ENCODE measurements at regions not wholly inside any gene's neighbourhood (a gene's known extent, or its start where the extent isn't known, plus 50 kb on each side); places are given as distances from the start of the nearest gene placed in this dataset.
"Not testable (repeated sequence)": the region's sequence is repeated elsewhere in the genome, so short reads cannot be mapped to it uniquely, and the experiment has no call there.

- H3K4me3 ChIP-seq (ENCODE audit: low read depth, low read length); H3K4me1 ChIP-seq (ENCODE audit: insufficient read depth); DNase-seq (ENCODE audit: extremely low spot score); H3K27ac ChIP-seq (ENCODE audit: low read depth); H3K36me3 ChIP-seq (ENCODE audit: insufficient read depth): not testable (repeated sequence)
Measured at GRCh38 chr4:118531947-118532346, 153.2 kb upstream of the METTL14 start.

DNA sequence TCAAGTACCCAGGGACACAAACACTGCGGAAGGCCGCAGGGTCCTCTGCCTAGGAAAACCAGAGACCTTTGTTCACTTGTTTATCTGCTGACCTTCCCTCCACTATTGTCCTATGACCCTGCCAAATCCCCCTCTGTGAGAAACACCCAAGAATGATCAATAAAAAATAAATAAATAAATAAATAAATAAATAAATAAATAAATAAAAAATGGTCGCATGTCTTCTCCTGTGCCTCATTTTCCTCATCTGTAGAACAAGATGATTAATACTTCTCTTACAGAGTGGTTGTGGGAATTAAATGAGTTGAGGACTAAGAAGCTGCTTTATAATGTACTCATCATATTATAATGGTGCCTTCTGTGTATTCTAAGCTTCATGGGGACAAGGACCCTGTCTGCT is 149.4 kb upstream of the METTL14 start:
- H3K4me3 ChIP-seq (ENCODE audit: low read depth, low read length); H3K36me3 ChIP-seq (ENCODE audit: insufficient read depth); H3K27ac ChIP-seq (ENCODE audit: low read depth); H3K4me1 ChIP-seq (ENCODE audit: insufficient read depth); DNase-seq (ENCODE audit: extremely low spot score): not testable (repeated sequence)
- WGBS = 91% methylated on average over 3 of the region's 3 CpGs

DNA sequence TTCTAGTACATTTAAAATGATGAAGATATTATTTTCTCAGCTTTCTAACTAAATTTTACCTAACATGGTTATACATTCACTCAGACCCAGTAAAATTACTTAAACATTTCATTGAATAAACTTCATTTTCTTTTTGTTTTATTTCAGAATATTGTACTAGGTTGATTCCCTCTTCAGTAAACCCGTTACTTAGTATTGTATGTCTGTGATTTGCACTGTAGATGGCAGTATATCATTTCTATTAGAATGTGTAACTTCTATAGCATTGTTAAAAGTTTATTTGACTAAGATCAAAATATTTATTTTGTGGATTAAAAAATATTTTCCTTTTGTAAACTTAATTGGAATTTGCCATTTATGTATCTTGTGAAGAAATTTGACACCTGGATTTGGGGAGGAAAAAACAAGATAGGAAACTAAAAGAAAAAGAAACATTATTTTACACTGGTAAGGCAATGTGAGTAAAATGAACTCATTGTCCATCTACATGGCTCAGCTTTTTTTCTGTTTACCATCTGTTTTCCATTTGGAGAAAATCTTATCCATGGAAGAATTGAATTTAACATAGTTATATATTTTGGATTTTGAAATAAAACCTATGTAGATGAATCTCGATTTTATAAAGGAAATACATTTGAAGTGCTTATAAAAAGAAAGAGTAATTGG is 145.6 kb upstream of the METTL14 start:
- not testable (repeated sequence) for DNase-seq (ENCODE audit: extremely low spot score); H3K27ac ChIP-seq (ENCODE audit: low read depth); H3K4me1 ChIP-seq (ENCODE audit: insufficient read depth); H3K36me3 ChIP-seq (ENCODE audit: insufficient read depth); H3K4me3 ChIP-seq (ENCODE audit: low read depth, low read length)
- WGBS = 37% methylated on average over 2 of the region's 2 CpGs

- not testable (repeated sequence) for DNase-seq (ENCODE audit: extremely low spot score); H3K36me3 ChIP-seq (ENCODE audit: insufficient read depth); H3K4me1 ChIP-seq (ENCODE audit: insufficient read depth); H3K27ac ChIP-seq (ENCODE audit: low read depth); H3K4me3 ChIP-seq (ENCODE audit: low read depth, low read length)
- WGBS = 78% methylated on average over 7 of the region's 7 CpGs
Measured at GRCh38 chr4:118556576-118556975, 128.6 kb upstream of the METTL14 start.

GRCh38 chr4:118557298-118557851 is 127.8 kb upstream of the METTL14 start:
- 46% methylated on average over 8 of the region's 8 CpGs for WGBS
- Histone ChIP-seq H3K4me3 (ENCODE audit: low read depth, low read length) (no peak overlapping the region), H3K36me3 (ENCODE audit: insufficient read depth) (no peaks in the 10 kb centered on the region), H3K4me1 (ENCODE audit: insufficient read depth) (no peaks in the 10 kb centered on the region), H3K27ac (ENCODE audit: low read depth) (no peak overlapping the region)
- DNase-seq (ENCODE audit: extremely low spot score) = no peak

GRCh38 chr4:118558188-118558587 is 127.0 kb upstream of the METTL14 start:
- H3K4me3 ChIP-seq (ENCODE audit: low read depth, low read length); H3K4me1 ChIP-seq (ENCODE audit: insufficient read depth); H3K36me3 ChIP-seq (ENCODE audit: insufficient read depth); H3K27ac ChIP-seq (ENCODE audit: low read depth); DNase-seq (ENCODE audit: extremely low spot score): not testable (repeated sequence)
- 65% methylated on average over 5 of the region's 7 CpGs for WGBS

GRCh38 chr4:118561559-118561958 is 123.6 kb upstream of the METTL14 start:
- DNase-seq (ENCODE audit: extremely low spot score) = not testable (repeated sequence)

GRCh38 chr4:118566003-118566513 is 119.1 kb upstream of the METTL14 start:
- DNase-seq (ENCODE audit: extremely low spot score); H3K4me3 ChIP-seq (ENCODE audit: low read depth, low read length); H3K36me3 ChIP-seq (ENCODE audit: insufficient read depth); H3K4me1 ChIP-seq (ENCODE audit: insufficient read depth); H3K27ac ChIP-seq (ENCODE audit: low read depth): not testable (repeated sequence)
- 21% methylated on average over 9 of the region's 9 CpGs for WGBS

More at GRCh38 chr4:118561559-118561958, 123.6 kb upstream of the METTL14 start:
- not testable (repeated sequence) for H3K4me1 ChIP-seq (ENCODE audit: insufficient read depth); H3K27ac ChIP-seq (ENCODE audit: low read depth); H3K36me3 ChIP-seq (ENCODE audit: insufficient read depth); H3K4me3 ChIP-seq (ENCODE audit: low read depth, low read length)

GRCh38 chr4:118572991-118573390 is 112.2 kb upstream of the METTL14 start:
- not testable (repeated sequence) for H3K4me1 ChIP-seq (ENCODE audit: insufficient read depth); H3K27ac ChIP-seq (ENCODE audit: low read depth); DNase-seq (ENCODE audit: extremely low spot score); H3K4me3 ChIP-seq (ENCODE audit: low read depth, low read length); H3K36me3 ChIP-seq (ENCODE audit: insufficient read depth)
- 90% methylated on average over 10 of the region's 10 CpGs for WGBS

GRCh38 chr4:118574251-118574913 is 110.8 kb upstream of the METTL14 start:
- WGBS = 47% methylated on average over 3 of the region's 3 CpGs
- not testable (repeated sequence) for DNase-seq (ENCODE audit: extremely low spot score); H3K27ac ChIP-seq (ENCODE audit: low read depth); H3K4me3 ChIP-seq (ENCODE audit: low read depth, low read length); H3K4me1 ChIP-seq (ENCODE audit: insufficient read depth); H3K36me3 ChIP-seq (ENCODE audit: insufficient read depth)

DNA sequence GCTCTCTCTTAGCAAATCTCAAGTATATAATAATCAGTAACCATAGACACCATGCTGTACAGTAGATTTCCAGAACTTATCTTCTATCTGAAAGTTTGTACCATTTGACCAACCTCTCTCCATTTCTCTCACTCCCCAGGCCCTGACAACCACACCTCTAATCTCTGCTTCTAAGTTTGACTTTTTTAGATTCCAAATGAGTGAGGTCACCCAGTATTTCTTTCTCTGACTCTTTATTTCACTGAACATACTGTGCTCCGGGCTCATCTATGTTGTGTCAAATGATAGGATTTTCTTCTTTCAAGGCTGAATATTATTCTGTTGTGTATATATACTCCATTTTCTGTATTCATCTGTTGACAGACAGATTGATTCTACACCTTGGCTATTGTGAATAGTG is 110.1 kb upstream of the METTL14 start:
- H3K36me3 ChIP-seq (ENCODE audit: insufficient read depth); H3K27ac ChIP-seq (ENCODE audit: low read depth); H3K4me1 ChIP-seq (ENCODE audit: insufficient read depth); H3K4me3 ChIP-seq (ENCODE audit: low read depth, low read length); DNase-seq (ENCODE audit: extremely low spot score): not testable (repeated sequence)
- 69% methylated on average over 1 of the region's 1 CpG for WGBS

DNA sequence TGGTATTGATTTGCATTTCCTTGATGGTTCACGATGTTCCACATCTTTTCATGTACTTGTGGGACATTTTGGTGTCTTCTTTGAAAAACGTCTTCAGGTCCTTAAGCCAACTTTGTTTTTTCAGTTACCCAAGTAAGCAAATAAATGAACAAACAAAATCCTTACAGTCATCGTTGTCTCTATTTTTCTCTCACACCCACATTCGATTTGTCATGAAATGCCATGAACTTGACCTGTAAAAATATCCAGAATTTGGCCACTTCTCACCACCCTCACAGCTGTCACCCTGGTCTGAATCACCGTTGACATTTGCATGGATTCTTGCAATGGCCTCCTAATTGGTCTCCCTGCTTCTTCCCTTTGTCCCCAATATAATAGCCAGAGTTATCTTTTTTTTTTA is 109.5 kb upstream of the METTL14 start:
- 76% methylated on average over 5 of the region's 5 CpGs for WGBS
- not testable (repeated sequence) for H3K4me3 ChIP-seq (ENCODE audit: low read depth, low read length); H3K27ac ChIP-seq (ENCODE audit: low read depth); H3K36me3 ChIP-seq (ENCODE audit: insufficient read depth); H3K4me1 ChIP-seq (ENCODE audit: insufficient read depth); DNase-seq (ENCODE audit: extremely low spot score)

- not testable (repeated sequence) for DNase-seq (ENCODE audit: extremely low spot score); H3K27ac ChIP-seq (ENCODE audit: low read depth)
- WGBS = 87% methylated on average over 13 of the region's 13 CpGs
Measured at GRCh38 chr4:118576709-118577219, 108.4 kb upstream of the METTL14 start.

GRCh38 chr4:118585015-118585414 is 100.2 kb upstream of the METTL14 start:
- Histone ChIP-seq H3K36me3 (ENCODE audit: insufficient read depth) (no peaks in the 10 kb centered on the region), H3K4me3 (ENCODE audit: low read depth, low read length) (no peak overlapping the region), H3K27ac (ENCODE audit: low read depth) (no peak overlapping the region), H3K4me1 (ENCODE audit: insufficient read depth) (no peaks in the 10 kb centered on the region)
- WGBS = 79% methylated on average over 5 of the region's 5 CpGs
- no peak for DNase-seq (ENCODE audit: extremely low spot score)

More at GRCh38 chr4:118576709-118577219, 108.4 kb upstream of the METTL14 start:
- H3K4me1 ChIP-seq (ENCODE audit: insufficient read depth); H3K4me3 ChIP-seq (ENCODE audit: low read depth, low read length); H3K36me3 ChIP-seq (ENCODE audit: insufficient read depth): not testable (repeated sequence)

All from urinary bladder (tissue), 3 donors.